GM23248 (cell line): ENCODE measurements at regions not wholly inside any gene's neighbourhood (a gene's known extent, or its start where the extent isn't known, plus 50 kb on each side); places are given as distances from the start of the nearest gene placed in this dataset.
A peak's percentile ranks its signal among the peaks of the same experiment; 100 is the strongest.

Source experiments
- DNase-seq: peaks from one replicate; pipeline ENCODE4 v3.0.0-alpha.2; 2015
- H2AFZ ChIP-seq: fragments of 200-600 bp; sonication (generic); 2 replicates; pipeline ENCODE4 v1.6.1; 2016; ENCODE audit warnings: antibody characterized with exemption
- H3F3A ChIP-seq: fragments of 200-600 bp; sonication (generic); 2 replicates; pipeline ENCODE4 v1.6.1; 2016; ENCODE audit warnings: mild to moderate bottlenecking, antibody characterized with exemption, mixed run types; ENCODE audit not compliant: insufficient read depth
- H3K27ac ChIP-seq: fragments of 200-600 bp; sonication (generic); 2 replicates; pipeline ENCODE4 v1.5.1; 2016; ENCODE audit warnings: mild to moderate bottlenecking
- H3K27me3 ChIP-seq: fragments of 200-600 bp; sonication (generic); replicated peaks from 2 replicates; pipeline ENCODE4 v1.6.1; 2016; ENCODE audit warnings: mild to moderate bottlenecking; ENCODE audit not compliant: insufficient read depth
- H3K36me3 ChIP-seq: fragments of 200-600 bp; sonication (generic); 2 replicates; pipeline ENCODE4 v1.6.1; 2016; ENCODE audit warnings: low read depth, mild to moderate bottlenecking
- H3K4me1 ChIP-seq: fragments of 200-600 bp; sonication (generic); 2 replicates; pipeline ENCODE4 v1.6.1; 2016; ENCODE audit warnings: mild to moderate bottlenecking; ENCODE audit not compliant: insufficient read depth
- H3K4me2 ChIP-seq: fragments of 200-600 bp; sonication (generic); one replicate; pipeline ENCODE4 v1.6.1; 2016; ENCODE audit warnings: mild to moderate bottlenecking; ENCODE audit not compliant: unreplicated experiment
- H3K4me3 ChIP-seq: fragments of 200-600 bp; sonication (generic); 2 replicates; pipeline ENCODE4 v1.5.1; 2016; ENCODE audit warnings: mild to moderate bottlenecking
- H3K79me2 ChIP-seq: fragments of 200-600 bp; sonication (generic); 2 replicates; pipeline ENCODE4 v1.6.1; 2016; ENCODE audit warnings: mild to moderate bottlenecking; ENCODE audit not compliant: insufficient read depth
- H3K9ac ChIP-seq: fragments of 200-600 bp; sonication (generic); 2 replicates; pipeline ENCODE4 v1.6.1; 2016; ENCODE audit warnings: mild to moderate bottlenecking
- H3K9me2 ChIP-seq: fragments of 200-600 bp; sonication (generic); 2 replicates; pipeline ENCODE4 v1.6.1; 2016; ENCODE audit warnings: mixed run types, mild to moderate bottlenecking, moderate library complexity; ENCODE audit not compliant: insufficient read depth
- H3K9me3 ChIP-seq: fragments of 200-600 bp; sonication (generic); one replicate; pipeline ENCODE4 v1.6.1; 2017; ENCODE audit warnings: low read depth
- H4K20me1 ChIP-seq: fragments of 200-600 bp; sonication (generic); 2 replicates; pipeline ENCODE4 v1.6.0; 2016; ENCODE audit not compliant: insufficient read depth
- EZH2 ChIP-seq: fragments of 200-600 bp; sonication (generic); IDR thresholded peaks from 2 replicates; pipeline ENCODE4 v1.6.1; 2018; ENCODE audit warnings: antibody characterized with exemption, mild to moderate bottlenecking; ENCODE audit not compliant: insufficient read depth, poor library complexity, severe bottlenecking
- EZH2phosphoT487 ChIP-seq: fragments of 200-600 bp; sonication (generic); IDR thresholded peaks from 2 replicates; pipeline ENCODE4 v1.6.1; 2018; ENCODE audit warnings: antibody characterized with exemption, moderate library complexity, mild to moderate bottlenecking, low read depth; ENCODE audit not compliant: insufficient read depth
- WGBS, 2 experiments: methylation state at CpG; one replicate each; pipeline ENCODE4 v1.1.6; 2015 to 2017; ENCODE audit warnings: low lambda C conversion rate in 2 of 2, low coverage in 1 of 2; ENCODE audit errors: missing lambda C conversion rate in 2 of 2; 5-methylcytosine and 5-hydroxymethylcytosine counted together
- in situ Hi-C: fragments of 300-500 bp; cut with MboI; formaldehyde crosslinking; loops from 2 replicates; pipeline ENCODE4 v1.15.0; 2020

- H3K27ac ChIP-seq: no peak overlapping the region
- in situ Hi-C loops: no loop called here
- no peaks in the 10 kb centered on the region for H4K20me1 ChIP-seq
- no peaks in the 10 kb centered on the region for H3K9me3 ChIP-seq
- no peak for TF ChIP-seq EZH2
- H3K79me2 ChIP-seq: no peaks in the 10 kb centered on the region
- no peak overlapping the region for H3K4me3 ChIP-seq
- no peak for DNase-seq
- no peaks in the 10 kb centered on the region for H3K27me3 ChIP-seq
- peaks cover 10% of the 10 kb centered on the region for H3K4me1 ChIP-seq
- no peak overlapping the region for H3K4me2 ChIP-seq
- H3K9me2 ChIP-seq: no peaks in the 10 kb centered on the region
- no peaks in the 10 kb centered on the region for H3F3A ChIP-seq
- H3K36me3 ChIP-seq: no peaks in the 10 kb centered on the region
- H3K9ac ChIP-seq: no peak overlapping the region
- no peak overlapping the region for H2AFZ ChIP-seq
- WGBS, 2 experiments: 80 to 83% methylated on average over 10 of the region's 10 CpGs
Observed at GRCh38 chr2:216802516-216803215, 57.2 kb downstream of the TNP1 start.

DNA sequence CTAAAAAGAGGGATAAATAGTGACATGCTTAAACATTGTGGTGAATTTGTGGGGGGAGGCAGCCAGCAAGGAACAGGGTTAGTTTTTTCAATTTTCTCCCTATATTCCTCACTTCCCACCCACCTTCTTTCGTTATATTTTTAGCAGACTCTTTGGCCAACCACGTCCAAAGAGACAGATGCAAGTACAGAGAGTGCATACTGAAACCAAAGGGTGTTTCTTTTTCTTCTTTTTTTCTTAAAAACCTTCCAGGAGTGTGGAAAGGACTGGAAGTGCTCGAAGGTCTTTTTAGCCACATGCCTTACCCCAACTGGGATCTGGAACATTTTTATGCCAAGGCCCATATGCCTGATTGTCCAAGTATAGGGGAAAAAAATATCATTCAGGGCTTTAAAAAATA is 59.0 kb downstream of the TNP1 start:
- H3K27me3 ChIP-seq: no peaks in the 10 kb centered on the region
- H3K9me2 ChIP-seq: no peaks in the 10 kb centered on the region
- 31 to 51% methylated on average over 3 of the region's 3 CpGs for WGBS, 2 experiments
- TF ChIP-seq EZH2phosphoT487 (no peak), EZH2 (no peak)
- no peaks in the 10 kb centered on the region for H3K79me2 ChIP-seq
- no peaks in the 10 kb centered on the region for H3F3A ChIP-seq
- no peak overlapping the region for H3K4me2 ChIP-seq
- no peak overlapping the region for H2AFZ ChIP-seq
- DNase-seq: no peak
- H3K4me1 ChIP-seq: peaks cover 10% of the 10 kb centered on the region
- no peaks in the 10 kb centered on the region for H4K20me1 ChIP-seq
- no peaks in the 10 kb centered on the region for H3K36me3 ChIP-seq
- no peak overlapping the region for H3K9ac ChIP-seq
- in situ Hi-C loops: no loop called here
- H3K9me3 ChIP-seq: no peaks in the 10 kb centered on the region
- H3K4me3 ChIP-seq: no peak overlapping the region
- no peak overlapping the region for H3K27ac ChIP-seq

DNA sequence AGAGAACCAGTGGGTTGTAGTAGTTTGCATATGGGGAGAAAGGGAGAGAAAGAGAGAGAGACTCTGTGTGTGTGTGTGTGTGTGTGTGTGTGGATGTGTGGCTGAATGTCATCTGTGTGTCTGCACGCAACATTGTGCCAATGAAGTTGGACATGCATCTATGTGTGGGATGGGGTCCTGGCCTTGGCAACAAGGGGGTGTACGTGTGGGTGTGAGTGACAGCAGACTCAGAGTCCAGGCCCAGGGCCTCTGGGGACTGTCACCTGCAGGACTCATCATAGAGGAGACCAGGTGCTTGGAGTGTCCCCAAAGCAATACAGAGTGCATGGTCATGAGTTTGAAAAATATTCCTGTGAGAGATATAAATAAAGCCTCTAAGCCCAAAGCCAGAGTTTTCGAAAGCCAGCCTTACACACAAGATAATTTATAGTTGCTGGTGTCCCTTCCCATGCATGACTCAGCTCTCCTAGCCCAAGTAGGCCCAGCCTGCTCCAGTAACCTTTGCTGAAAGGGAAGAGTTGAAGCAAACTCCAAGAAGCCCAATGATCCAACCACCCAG is 59.9 kb downstream of the TNP1 start:
- Histone ChIP-seq H3K27me3 (no peaks in the 10 kb centered on the region), H2AFZ (0 out of 2 replicates have a peak overlapping the region, but pooled peaks have one; percentile 24), H3K4me3 (no peak overlapping the region), H3K4me2 (no peak overlapping the region), H3K4me1 (peaks cover 10% of the 10 kb centered on the region), H3K9ac (no peak overlapping the region), H3K27ac (no peak overlapping the region), H3K79me2 (no peaks in the 10 kb centered on the region), H3K9me2 (no peaks in the 10 kb centered on the region), H3F3A (no peaks in the 10 kb centered on the region), H4K20me1 (no peaks in the 10 kb centered on the region), H3K9me3 (no peaks in the 10 kb centered on the region), H3K36me3 (no peaks in the 10 kb centered on the region)
- peak; percentile 81 for DNase-seq
- in situ Hi-C loops: no loop called here
- WGBS, 2 experiments: 25 to 44% methylated on average over 3 of the region's 3 CpGs
- TF ChIP-seq EZH2phosphoT487 (no peak), EZH2 (no peak)

DNA sequence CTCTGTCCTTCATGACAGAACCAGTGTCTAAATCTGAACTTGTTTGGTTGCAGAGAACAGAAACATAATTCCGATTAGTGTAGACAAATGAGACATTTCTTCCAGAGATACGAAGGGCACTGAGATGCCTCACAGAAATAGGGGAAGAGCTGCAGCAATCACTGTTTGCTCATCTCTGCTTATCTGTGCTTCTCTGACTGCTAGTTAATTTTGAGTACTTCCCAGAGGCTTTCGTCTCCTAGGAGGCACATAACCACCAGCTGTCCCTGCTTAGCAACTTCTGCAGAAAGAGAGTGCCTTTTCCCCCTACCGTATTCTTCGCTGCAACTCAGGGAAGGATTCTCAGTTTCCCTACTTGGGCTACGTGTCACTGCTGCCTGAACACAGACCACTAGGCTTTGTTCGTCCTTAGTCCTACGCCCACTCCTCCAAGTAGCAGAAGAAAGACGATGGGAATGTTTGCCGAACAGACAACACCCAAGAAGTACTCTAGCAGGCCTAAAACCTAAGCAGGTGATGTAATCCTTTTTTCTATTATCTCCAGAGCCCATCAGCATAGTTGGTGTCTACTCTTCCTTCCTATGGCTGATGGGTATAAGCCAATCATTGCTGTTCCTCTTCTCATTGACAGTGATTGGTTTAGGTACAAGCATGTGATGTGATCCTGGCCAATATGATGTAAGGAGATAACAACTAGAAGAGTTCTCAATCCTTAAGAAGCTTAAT is 63.6 kb downstream of the TNP1 start:
- in situ Hi-C loops: no loop called here
- 0 out of 2 replicates have a peak, but pooled peaks cover 6% of the 10 kb centered on the region for H3F3A ChIP-seq
- no peak overlapping the region for H2AFZ ChIP-seq
- no peak overlapping the region for H3K27ac ChIP-seq
- H4K20me1 ChIP-seq: no peaks in the 10 kb centered on the region
- no peaks in the 10 kb centered on the region for H3K9me3 ChIP-seq
- no peak overlapping the region for H3K9ac ChIP-seq
- WGBS, 2 experiments: 82 to 85% methylated on average over 10 of the region's 10 CpGs
- no peak for DNase-seq
- no peak overlapping the region for H3K4me2 ChIP-seq
- H3K4me1 ChIP-seq: peaks cover 32% of the 10 kb centered on the region
- H3K4me3 ChIP-seq: no peak overlapping the region
- no peaks in the 10 kb centered on the region for H3K9me2 ChIP-seq
- no peaks in the 10 kb centered on the region for H3K27me3 ChIP-seq
- H3K79me2 ChIP-seq: no peaks in the 10 kb centered on the region
- H3K36me3 ChIP-seq: no peaks in the 10 kb centered on the region
- TF ChIP-seq EZH2: no peak
- TF ChIP-seq EZH2phosphoT487: no peak
